ENCODE measurements at regions not wholly inside any gene's neighbourhood (a gene's known extent, or its start where the extent isn't known, plus 50 kb on each side); places are given as distances from the start of the nearest gene placed in this dataset.

GRCh38 chr3:67204951-67205350 lies 206.8 kb downstream of the KBTBD8 start:
- no peaks in the 10 kb centered on the region for H3K9me3 ChIP-seq (replicated peaks; ENCODE audit: insufficient read depth, low read length)
- no peak for DNase-seq

GRCh38 chr3:67215690-67216089 lies 217.6 kb downstream of the KBTBD8 start:
- no peaks in the 10 kb centered on the region for H3F3A ChIP-seq (ENCODE audit: insufficient read depth, low read length)
- TF ChIP-seq EZH2 (optimal IDR thresholded peaks at IDR 0.05; ENCODE audit: low read depth, low read length) (no peak), EZH2phosphoT487 (IDR thresholded peaks at IDR 0.05; ENCODE audit: low read length) (no peak)
- H3K4me3 ChIP-seq (ENCODE audit: low read length), result no peak overlapping the region
- H2AFZ ChIP-seq (ENCODE audit: low read length), result no peak overlapping the region
- H3K4me2 ChIP-seq (ENCODE audit: low read depth, low read length), result no peak overlapping the region
- no peak overlapping the region for H3K9ac ChIP-seq (ENCODE audit: low read length)
- H3K9me2 ChIP-seq (replicated peaks; ENCODE audit: insufficient read depth, low read length), result no peaks in the 10 kb centered on the region
- no peak for DNase-seq
- H3K36me3 ChIP-seq (replicated peaks; ENCODE audit: insufficient read depth, low read length), result no peaks in the 10 kb centered on the region
- H3K27ac ChIP-seq (ENCODE audit: low read length), result no peak overlapping the region
- H4K20me1 ChIP-seq (ENCODE audit: insufficient read depth, low read length), result no peaks in the 10 kb centered on the region
- no peaks in the 10 kb centered on the region for H3K4me1 ChIP-seq (ENCODE audit: low read length)
- no peaks in the 10 kb centered on the region for H3K27me3 ChIP-seq (replicated peaks; ENCODE audit: insufficient read depth, low read length)
- H3K79me2 ChIP-seq (ENCODE audit: low read length), result no peaks in the 10 kb centered on the region
- H3K9me3 ChIP-seq (replicated peaks; ENCODE audit: insufficient read depth, low read length), result no peaks in the 10 kb centered on the region

More at GRCh38 chr3:67204951-67205350, 206.8 kb downstream of the KBTBD8 start:
- Histone ChIP-seq H3K27ac (ENCODE audit: low read length) (no peak overlapping the region), H3K4me3 (ENCODE audit: low read length) (no peak overlapping the region), H2AFZ (ENCODE audit: low read length) (no peak overlapping the region), H3K79me2 (ENCODE audit: low read length) (no peaks in the 10 kb centered on the region), H3K4me2 (ENCODE audit: low read depth, low read length) (no peak overlapping the region), H3K4me1 (ENCODE audit: low read length) (no peaks in the 10 kb centered on the region), H3K27me3 (replicated peaks; ENCODE audit: insufficient read depth, low read length) (no peaks in the 10 kb centered on the region), H3F3A (ENCODE audit: insufficient read depth, low read length) (no peaks in the 10 kb centered on the region), H3K9me2 (replicated peaks; ENCODE audit: insufficient read depth, low read length) (no peaks in the 10 kb centered on the region), H3K36me3 (replicated peaks; ENCODE audit: insufficient read depth, low read length) (no peaks in the 10 kb centered on the region), H4K20me1 (ENCODE audit: insufficient read depth, low read length) (no peaks in the 10 kb centered on the region), H3K9ac (ENCODE audit: low read length) (no peak overlapping the region)
- TF ChIP-seq CTCF (IDR thresholded peaks at IDR 0.05; ENCODE audit: low read length), result no peak
- TF ChIP-seq EZH2phosphoT487 (IDR thresholded peaks at IDR 0.05; ENCODE audit: low read length), result no peak
- no peak for TF ChIP-seq EZH2 (optimal IDR thresholded peaks at IDR 0.05; ENCODE audit: low read depth, low read length)

- H4K20me1 ChIP-seq (ENCODE audit: insufficient read depth, low read length), result no peaks in the 10 kb centered on the region
- no peak for DNase-seq
- no peaks in the 10 kb centered on the region for H3K36me3 ChIP-seq (replicated peaks; ENCODE audit: insufficient read depth, low read length)
- no peaks in the 10 kb centered on the region for H3K4me1 ChIP-seq (ENCODE audit: low read length)
- no peaks in the 10 kb centered on the region for H3K9me2 ChIP-seq (replicated peaks; ENCODE audit: insufficient read depth, low read length)
- H3K27me3 ChIP-seq (replicated peaks; ENCODE audit: insufficient read depth, low read length), result no peaks in the 10 kb centered on the region
- no peak for TF ChIP-seq EZH2 (optimal IDR thresholded peaks at IDR 0.05; ENCODE audit: low read depth, low read length)
- H3K9me3 ChIP-seq (replicated peaks; ENCODE audit: insufficient read depth, low read length), result no peaks in the 10 kb centered on the region
- no peaks in the 10 kb centered on the region for H3K79me2 ChIP-seq (ENCODE audit: low read length)
- no peak overlapping the region for H3K27ac ChIP-seq (ENCODE audit: low read length)
- H3K9ac ChIP-seq (ENCODE audit: low read length), result no peak overlapping the region
- no peak overlapping the region for H2AFZ ChIP-seq (ENCODE audit: low read length)
- H3K4me3 ChIP-seq (ENCODE audit: low read length), result no peak overlapping the region
- no peak overlapping the region for H3K4me2 ChIP-seq (ENCODE audit: low read depth, low read length)
- no peaks in the 10 kb centered on the region for H3F3A ChIP-seq (ENCODE audit: insufficient read depth, low read length)
Measured at GRCh38 chr3:67227030-67227429, 228.9 kb downstream of the KBTBD8 start.

DNA sequence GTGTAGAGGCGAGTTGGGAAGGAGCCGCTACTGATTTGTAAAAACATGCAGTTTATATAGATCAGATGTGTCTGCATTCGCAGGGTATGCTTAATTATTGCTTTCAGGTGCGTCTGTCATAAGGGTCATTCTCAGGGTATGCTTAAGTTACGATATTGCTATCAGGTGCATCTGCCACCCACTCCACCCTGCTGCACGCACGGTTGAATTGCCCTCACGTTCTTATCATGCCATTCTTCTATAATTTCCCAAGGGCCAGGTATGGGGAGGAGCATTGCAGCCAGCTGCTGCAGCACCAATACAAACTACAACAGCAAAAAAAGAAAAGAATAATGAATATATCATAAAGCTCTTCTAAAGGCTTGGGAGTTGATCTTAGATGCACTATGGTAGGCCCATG lies 230.0 kb downstream of the KBTBD8 start:
- no peaks in the 10 kb centered on the region for H3K27me3 ChIP-seq (replicated peaks; ENCODE audit: insufficient read depth, low read length)
- H3K9ac ChIP-seq (ENCODE audit: low read length), result no peak overlapping the region
- H3K9me3 ChIP-seq (replicated peaks; ENCODE audit: insufficient read depth, low read length), result no peaks in the 10 kb centered on the region
- H3F3A ChIP-seq (ENCODE audit: insufficient read depth, low read length), result no peaks in the 10 kb centered on the region
- DNase-seq, result no peak
- no peaks in the 10 kb centered on the region for H3K36me3 ChIP-seq (replicated peaks; ENCODE audit: insufficient read depth, low read length)
- no peak overlapping the region for H3K4me3 ChIP-seq (ENCODE audit: low read length)
- H3K4me1 ChIP-seq (ENCODE audit: low read length), result no peaks in the 10 kb centered on the region
- no peak overlapping the region for H3K27ac ChIP-seq (ENCODE audit: low read length)
- no peak overlapping the region for H3K4me2 ChIP-seq (ENCODE audit: low read depth, low read length)
- no peaks in the 10 kb centered on the region for H3K9me2 ChIP-seq (replicated peaks; ENCODE audit: insufficient read depth, low read length)
- no peaks in the 10 kb centered on the region for H3K79me2 ChIP-seq (ENCODE audit: low read length)
- TF ChIP-seq EZH2phosphoT487 (IDR thresholded peaks at IDR 0.05; ENCODE audit: low read length), result no peak
- TF ChIP-seq EZH2 (optimal IDR thresholded peaks at IDR 0.05; ENCODE audit: low read depth, low read length), result no peak
- TF ChIP-seq CTCF (IDR thresholded peaks at IDR 0.05; ENCODE audit: low read length), result no peak
- H4K20me1 ChIP-seq (ENCODE audit: insufficient read depth, low read length), result no peaks in the 10 kb centered on the region
- no peak overlapping the region for H2AFZ ChIP-seq (ENCODE audit: low read length)

Measured in MM.1S (cell line).